GM11168 (cell line): ENCODE measurements at regions not wholly inside any gene's neighbourhood (a gene's known extent, or its start where the extent isn't known, plus 50 kb on each side); places are given as distances from the start of the nearest gene placed in this dataset.

Experiments used
- in situ Hi-C: fragments of 300-500 bp; cut with MboI; formaldehyde crosslinking; loops from one replicate; pipeline ENCODE4 v1.12.0; 2022; ENCODE audit warnings: low sequenced_read_pairs; ENCODE audit not compliant: unreplicated experiment

- in situ Hi-C loops = no loop called here
Observed at GRCh38 chr7:130908345-130909160, 174.5 kb upstream of the KLF14 start.

GRCh38 chr7:130909161-130909836, 175.3 kb upstream of the KLF14 start:
- in situ Hi-C loops = no loop called here

GRCh38 chr7:130909881-130910672, 176.1 kb upstream of the KLF14 start:
- in situ Hi-C loops = no loop called here

- in situ Hi-C loops = no loop called here
Observed at GRCh38 chr7:130910949-130911944, 177.2 kb upstream of the KLF14 start.

GRCh38 chr7:130912082-130912861, 178.3 kb upstream of the KLF14 start:
- in situ Hi-C loops = no loop called here

- in situ Hi-C loops = no loop called here
Observed at GRCh38 chr7:130912862-130913638, 179.0 kb upstream of the KLF14 start.

GRCh38 chr7:130913639-130914553, 179.9 kb upstream of the KLF14 start:
- in situ Hi-C loops = no loop called here

GRCh38 chr7:130914554-130915294, 180.7 kb upstream of the KLF14 start:
- in situ Hi-C loops = no loop called here

GRCh38 chr7:130917669-130918128, 183.7 kb upstream of the KLF14 start:
- in situ Hi-C loops = no loop called here

- in situ Hi-C loops = no loop called here
Observed at GRCh38 chr7:130918129-130919052, 184.4 kb upstream of the KLF14 start.

GRCh38 chr7:130919316-130920103, 185.5 kb upstream of the KLF14 start:
- in situ Hi-C loops = no loop called here

GRCh38 chr7:130920122-130920521, 186.1 kb upstream of the KLF14 start:
- in situ Hi-C loops = no loop called here

GRCh38 chr7:130921391-130922180, 187.6 kb upstream of the KLF14 start:
- in situ Hi-C loops = no loop called here
